ENCODE measurements at regions not wholly inside any gene's neighbourhood (a gene's known extent, or its start where the extent isn't known, plus 50 kb on each side); places are given as distances from the start of the nearest gene placed in this dataset.

DNA sequence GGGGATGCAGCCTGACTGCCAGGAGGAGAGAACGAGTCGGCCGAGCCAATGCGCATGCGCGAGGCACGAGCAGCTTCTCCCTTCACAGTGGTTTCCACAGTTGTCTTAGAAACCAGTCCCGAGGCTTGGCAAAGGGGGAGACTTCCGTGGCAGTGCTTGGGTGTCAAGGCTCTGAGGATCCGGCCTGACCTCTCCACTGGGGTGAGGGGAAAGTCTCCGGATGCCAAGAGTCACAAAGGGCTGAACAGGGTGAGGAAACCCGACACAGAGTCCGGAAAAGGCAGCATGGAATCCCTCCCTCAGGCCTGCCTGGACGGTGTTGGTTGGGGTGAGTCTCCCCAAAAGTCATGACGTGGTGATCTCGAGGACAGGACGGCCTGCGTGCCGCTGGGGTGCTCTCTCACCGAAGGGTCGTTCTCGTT is 475.5 kb downstream of the SPATA31A7 start:
- TF ChIP-seq CTCF (IDR thresholded peaks at IDR 0.05) (no peak), EP300 (IDR thresholded peaks at IDR 0.05) (no peak)

Data from ovary (tissue), 3 donors.